Stimulated activated naive CD4-positive, alpha-beta T cell treated with Interleukin-2 at 50 U/mL for 16 hours (primary cell): ENCODE measurements at regions not wholly inside any gene's neighbourhood (a gene's known extent, or its start where the extent isn't known, plus 50 kb on each side); places are given as distances from the start of the nearest gene placed in this dataset.
"Not testable (repeated sequence)": the region's sequence is repeated elsewhere in the genome, so short reads cannot be mapped to it uniquely, and the experiment has no call there.

Source experiments
- DNase-seq: peaks from one replicate; lab custom pipeline; 2025; lab: John Stamatoyannopoulos, UW

DNA sequence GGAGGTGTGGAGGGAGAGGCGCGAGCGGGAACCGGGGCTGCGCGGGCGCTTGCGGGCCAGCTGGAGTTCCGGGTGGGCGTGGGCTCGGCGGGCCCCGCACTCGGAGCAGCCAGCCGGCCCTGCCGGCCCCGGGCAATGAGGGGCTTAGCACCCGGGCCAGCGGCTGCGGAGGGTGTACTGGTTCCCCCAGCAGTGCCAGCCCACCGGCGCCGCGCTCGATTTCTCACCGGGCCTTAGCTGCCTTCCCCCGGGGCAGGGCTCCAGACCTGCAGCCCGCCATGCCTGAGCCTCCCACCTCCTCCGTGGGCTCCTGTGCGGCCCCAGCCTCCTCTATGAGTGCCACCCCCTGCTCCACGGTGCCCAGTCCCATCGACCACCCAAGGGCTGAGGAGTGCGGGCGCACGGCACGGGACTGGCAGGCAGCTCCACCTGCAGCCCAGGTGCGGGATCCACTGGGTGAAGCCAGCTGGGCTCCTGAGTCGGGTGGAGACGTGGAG is 141.4 kb downstream of the SPRY1 start:
- not testable (repeated sequence) for DNase-seq

DNA sequence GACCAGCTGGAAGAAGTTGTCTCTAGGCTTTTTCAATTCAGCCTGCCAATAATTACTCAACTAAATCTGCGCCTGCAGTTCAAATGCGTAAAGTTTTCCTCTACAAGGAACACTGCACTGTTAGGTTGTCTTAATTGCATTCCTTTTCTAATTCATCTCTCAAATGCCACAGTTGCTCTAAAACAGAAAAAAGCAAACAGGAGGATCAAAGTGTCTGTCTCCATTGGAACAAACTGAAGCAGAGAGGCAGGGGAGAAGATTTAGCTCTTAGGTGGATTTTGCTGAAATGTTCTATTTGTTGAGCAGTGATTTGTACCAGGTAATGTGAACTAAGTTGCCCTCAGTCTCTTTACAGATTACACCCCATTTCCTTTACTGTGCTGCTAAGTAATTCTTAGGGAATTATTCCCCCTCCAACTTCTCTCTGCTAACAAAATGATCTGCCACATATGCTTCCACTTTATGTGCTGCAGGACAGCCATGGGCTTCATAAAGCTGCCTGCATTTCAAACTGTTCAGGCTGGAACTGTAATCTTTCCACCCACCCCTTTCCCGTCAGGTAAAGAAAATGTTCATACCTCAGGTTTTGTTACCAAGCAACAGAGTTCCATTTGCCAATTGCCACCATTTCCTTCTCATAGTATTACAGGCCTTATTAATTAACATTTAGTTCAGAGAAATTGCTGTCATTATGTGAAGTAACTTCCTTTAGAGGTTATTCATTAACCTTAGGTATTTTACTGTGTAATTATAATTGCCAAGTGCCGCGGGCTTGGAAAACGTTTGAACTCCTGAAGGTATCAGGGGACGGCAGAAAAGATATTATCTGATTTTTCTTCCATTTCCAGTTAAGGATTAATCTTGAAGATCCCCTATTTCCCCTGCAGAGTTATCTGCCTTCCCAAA is 149.3 kb downstream of the SPRY1 start:
- DNase-seq, result no peak

DNA sequence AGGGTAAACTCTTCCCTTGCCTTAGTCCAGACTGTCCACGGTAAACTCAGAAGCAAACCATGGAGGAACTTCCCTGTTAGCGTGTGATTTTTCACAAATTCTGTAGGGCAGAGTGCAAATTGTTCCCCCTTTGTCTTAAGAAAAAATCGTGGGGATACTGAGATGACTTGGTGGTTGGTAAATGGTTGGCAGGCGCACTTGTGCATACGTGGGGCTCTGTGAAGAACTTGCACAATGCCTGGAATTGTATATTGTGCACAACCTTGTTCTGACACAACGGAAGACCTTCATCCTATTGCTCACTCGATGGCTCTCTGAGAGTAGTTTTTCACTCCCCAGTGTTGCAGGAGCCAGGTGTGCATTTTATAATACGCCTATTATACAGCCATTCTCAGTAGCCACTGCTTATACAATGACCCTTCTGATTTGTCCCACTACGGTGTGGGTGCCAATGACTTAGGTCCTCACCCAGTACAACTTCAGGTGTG is 150.0 kb downstream of the SPRY1 start:
- DNase-seq, result no peak

DNA sequence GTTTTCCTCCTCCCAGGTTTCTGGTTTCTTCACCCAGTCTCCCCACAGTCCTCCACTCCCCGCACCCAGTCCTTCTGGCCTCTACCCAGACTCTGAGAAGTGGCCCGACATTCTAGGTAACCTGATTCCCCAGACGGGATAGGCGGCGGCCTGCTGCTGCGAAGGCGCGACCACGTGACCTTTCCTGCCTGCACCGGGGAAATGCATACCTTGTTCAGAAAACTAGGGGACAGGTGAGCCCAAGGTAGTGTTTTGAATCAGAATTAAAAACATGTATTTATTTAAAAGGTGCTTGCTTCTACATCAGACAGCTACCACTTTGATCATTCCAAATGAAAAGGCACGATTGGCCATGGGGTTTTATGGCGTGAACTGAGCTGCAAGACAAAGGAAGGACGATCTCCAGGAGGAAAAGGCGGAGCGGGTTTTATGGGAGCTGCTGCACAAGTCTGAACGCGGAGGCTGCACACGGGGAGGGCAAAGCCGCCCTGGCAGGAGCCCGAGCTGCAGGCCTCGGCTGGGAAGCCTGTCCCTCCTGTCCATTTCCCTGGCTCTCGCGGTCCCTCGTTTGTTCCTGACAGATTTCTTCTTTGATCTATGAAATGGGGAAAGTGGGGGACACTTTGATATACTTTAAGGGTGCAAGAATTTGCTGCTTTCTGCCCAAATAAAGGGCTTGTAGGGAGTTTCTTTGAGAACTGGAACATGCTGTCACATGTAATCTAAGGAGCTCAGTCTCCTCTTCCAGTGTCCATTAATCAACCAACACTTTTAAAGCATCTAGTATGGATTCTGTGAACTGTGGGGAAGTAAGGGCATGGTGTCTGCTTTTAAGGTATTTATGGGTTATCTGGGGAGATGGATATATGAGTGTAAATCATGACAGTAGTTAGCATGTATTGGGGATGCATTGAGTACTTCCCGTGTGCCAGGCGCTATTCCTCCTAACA is 150.9 kb downstream of the SPRY1 start:
- DNase-seq, result no peak

DNA sequence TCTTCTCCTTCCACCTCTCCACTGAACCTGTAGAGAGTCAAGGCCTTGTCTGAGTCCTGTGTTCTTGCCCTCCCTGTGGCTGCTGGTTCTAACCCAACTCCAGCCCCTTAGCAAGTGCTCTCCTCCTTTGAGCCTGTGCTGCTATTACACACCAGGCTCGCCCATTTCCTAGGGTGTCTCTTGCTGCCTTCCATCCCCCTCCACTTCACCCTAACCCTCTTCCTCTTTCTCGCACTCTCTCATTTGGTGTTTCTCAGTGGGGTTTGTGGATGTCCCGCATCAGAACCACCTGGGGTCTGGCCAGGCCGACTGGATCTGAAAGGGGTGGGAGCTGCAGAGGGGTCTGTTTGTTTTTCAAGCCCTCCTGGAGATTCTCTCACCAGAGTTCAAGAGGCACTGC is 156.7 kb downstream of the SPRY1 start:
- no peak for DNase-seq

DNA sequence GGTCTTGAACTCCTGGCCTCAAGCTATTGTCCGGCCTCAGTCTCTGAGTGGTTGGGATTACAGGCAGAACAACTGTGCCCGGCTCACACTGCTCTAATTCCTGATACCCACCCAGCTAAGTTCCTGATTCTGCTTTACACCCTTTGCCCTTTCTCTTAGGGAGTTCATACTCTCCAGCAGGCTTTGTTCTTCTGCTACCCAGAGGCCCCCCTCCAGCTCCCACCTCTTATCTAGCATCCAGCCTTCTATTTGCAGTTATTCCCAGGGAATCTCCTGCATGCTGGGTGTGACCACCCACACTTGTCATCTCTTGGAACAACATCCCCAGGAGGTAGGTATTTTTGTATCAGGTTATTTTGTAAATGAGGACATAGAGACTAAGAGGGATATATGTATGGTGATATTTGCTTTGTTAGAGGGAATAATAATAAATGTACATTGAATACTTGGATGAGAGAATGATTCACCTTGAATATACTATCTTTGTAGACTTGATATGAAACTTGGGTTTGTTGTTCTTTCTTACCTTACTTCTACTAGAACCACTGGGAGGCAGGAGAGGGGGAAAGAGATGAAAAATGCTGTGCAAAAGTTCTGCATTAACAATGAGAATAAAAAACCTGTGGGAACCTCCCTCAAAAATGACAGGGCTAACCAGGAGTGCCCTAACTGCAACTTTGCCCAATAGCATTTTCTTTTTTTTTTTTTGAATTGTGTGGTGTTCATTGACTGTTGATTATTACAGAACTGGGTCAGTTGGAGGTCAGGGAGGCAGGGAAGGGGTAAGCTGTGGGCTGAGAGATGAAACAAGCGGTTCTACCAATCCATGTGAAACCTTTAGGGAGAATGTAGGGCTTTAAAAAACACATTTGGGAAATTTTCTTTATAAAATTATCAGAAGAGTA is 157.4 kb downstream of the SPRY1 start:
- DNase-seq, result no peak

DNA sequence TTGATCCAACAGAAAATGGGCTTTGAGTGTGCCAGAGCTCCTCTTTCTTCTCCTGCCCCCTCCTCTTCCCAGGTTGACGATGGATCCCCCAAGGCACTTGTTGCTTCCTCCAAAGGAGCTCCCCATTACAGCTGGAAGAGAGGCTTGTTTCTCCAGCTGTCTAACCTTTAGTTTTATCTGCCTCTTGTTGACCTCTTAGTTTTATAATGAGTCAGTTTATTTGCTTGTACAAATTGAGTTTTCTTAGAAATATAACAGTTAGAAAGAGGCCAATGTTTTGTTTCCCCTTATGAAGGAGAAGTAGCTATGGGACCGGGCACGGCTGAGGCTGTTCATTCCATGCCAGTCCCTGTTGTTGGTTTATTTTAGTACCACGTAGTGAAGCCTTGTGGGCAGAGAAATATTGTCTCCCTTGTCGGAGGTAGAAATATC is 158.2 kb downstream of the SPRY1 start:
- no peak for DNase-seq

DNA sequence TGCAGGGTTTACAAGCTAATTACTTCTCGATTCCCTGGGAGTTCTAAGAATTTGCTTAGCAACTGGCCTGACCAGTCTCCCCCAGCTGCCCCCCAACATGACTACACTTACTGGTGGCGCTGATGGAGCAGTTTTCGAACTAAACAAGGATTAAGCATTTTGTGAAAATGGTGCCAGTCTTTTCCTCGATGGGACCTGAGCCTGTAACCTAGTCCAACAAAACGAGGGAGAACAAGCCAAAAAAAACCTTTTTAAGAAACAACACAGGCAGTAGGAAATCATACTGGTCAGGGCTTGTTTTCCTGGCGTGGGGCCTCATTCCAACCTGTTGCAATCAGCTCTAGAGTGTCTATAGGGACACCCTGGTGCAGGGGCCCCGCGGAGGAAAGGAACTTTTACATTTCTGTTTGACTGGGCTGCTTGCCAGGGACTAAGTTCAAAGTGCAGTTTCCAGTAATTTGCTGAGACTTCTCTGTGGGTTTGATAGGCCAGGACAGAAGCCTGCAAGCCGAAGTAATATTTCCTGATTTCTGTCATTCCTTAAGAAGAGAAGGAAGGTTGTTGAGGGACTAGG is 158.7 kb downstream of the SPRY1 start:
- DNase-seq, result no peak

DNA sequence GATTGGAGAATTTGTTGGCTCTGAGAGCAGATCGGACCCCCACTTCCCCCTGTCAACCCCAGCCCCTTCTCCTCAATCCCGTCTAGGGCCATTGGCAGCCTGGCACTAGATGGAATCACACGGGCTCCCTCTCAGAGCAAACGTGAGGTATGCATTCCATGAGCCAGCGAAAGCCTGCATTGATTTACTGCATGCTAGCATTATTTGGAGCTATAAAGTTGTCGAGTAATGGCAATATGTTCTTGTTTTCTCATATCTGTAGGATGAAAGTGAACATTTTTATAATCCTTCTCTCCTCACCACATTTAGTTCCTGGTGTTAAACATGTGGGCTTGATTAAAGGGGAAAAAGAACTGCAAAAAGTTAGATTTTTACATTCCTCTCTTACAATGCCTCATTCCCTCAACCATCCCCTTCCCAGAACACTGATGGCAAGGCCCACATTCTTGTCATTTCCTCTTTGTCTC is 159.2 kb downstream of the SPRY1 start:
- no peak for DNase-seq

DNA sequence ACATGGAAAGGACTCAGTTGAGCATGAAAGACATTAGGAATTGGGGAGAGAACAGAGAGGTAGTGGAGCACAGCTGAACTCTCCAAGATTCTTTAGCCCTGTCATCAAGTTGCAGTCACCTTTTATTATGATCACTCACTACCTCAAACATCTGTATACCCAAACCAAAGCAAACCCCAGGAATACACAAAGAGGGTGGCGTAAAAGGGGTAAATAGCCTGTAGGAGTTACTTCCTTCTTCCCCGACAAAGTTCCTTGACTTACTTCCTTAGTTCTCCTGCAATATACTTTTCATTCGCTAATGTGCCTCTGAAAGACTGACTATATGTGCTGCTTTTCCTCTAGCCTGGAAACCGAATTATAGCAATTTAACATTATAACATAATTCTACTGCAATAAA is 159.9 kb downstream of the SPRY1 start:
- no peak for DNase-seq

DNA sequence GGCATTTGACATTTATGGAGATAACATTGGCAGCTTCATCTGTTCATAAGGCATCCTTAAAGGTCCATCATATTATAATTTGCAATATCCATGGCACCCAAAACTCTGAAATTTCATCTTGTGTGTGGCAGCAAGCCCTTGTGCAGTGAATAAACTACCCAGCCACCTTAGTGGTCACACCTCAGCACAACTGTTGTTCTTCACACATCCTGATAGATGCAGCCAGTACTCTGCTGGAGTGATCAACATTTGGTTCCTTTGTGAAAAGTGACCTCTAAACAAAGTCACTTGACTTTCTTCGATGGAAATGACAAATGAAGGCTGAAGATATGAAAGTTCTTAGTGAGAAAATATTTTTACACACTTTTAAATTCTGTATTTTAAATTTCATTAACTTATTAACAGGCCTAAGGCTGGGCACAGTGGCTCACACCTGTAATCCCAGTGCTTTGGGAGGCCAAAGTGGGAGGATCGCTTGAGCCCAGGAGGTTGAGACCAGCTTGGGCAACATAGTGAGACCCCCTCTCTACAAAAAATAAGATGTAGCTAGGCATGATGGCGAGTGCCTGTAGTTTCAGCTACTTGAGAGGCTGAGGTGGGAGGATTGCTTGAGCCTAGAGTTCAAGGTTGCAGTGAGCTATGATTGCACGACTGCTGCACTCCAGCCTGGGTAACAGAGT is 161.4 kb downstream of the SPRY1 start:
- DNase-seq, result no peak

DNA sequence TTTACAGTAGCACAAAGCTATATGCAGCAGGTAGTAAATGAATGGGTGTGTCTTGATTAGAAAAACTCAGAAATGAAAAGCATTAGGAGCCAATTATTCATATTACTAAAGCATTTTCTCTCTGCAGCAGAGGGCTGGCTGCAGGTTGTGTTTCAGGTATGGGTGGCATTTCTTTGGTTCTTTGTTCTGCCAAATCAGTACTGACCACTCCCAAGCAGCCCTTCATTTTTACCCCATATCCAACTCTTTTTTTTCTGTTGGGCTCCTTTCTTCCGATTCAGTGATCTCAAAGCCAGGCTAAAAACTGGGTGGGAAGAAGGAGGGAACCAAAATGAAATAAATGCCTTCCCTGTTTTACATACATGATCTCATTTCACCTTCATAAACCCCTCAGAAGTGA is 162.3 kb downstream of the SPRY1 start:
- no peak for DNase-seq

DNA sequence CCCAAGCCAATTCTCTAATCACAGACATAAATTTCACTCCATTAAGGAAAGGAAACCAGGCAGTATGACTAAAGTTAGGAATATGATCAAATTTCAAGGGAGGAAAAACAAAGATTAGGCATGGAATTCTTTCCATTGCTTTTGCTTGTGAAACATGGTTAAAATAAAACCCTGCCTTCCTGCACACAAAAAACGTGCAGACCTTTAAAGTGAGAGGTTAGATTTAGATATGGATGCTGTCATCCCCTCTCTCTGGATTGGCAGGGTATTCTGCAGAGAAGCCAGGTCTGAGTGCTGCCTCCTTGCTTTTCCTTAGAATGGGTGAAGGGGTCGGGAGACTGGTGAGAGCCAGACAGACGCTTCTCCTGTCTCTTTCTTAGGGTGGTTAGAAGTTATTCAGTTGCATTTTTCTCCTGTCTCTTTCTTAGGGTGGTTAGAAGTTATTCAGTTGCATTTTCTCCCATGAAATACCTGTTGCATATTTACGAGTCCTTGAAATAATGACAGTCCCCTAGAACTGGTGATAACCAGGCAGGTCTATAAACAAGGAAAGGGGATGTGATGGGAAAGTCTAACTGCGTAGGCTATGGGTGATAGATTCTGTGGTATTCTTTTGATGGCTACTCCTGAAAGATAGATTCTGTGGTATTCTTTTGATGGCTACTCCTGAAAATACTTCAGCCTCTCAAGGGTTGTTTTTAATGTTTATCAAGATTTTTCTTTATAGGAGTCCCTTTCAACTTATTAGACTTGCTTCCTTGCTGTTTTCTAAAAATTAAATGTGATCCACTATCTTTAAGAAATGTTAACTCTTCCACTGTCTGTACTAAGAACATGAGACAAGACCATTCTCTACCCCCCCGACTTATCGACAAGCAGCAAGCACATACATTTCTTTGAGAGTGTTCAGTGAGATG is 163.6 kb downstream of the SPRY1 start:
- no peak for DNase-seq

DNA sequence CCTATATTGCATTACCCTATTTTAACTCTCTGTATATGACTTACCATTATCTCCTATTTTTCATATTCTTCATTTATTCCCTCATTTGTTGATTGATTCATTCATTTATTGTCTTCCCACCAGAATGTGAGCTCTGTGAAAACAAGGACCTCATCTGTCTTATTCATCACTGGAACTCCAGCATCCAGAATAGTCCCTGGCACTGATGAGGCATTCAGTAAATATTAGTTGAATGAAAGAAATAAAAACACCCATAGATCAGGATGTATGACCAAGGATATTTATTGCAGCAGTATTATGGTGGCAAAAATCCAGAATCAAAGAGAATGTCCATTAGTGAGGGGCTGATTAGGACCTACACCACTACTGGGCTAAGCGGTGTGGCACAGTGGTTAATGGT is 164.9 kb downstream of the SPRY1 start:
- DNase-seq, result no peak

DNA sequence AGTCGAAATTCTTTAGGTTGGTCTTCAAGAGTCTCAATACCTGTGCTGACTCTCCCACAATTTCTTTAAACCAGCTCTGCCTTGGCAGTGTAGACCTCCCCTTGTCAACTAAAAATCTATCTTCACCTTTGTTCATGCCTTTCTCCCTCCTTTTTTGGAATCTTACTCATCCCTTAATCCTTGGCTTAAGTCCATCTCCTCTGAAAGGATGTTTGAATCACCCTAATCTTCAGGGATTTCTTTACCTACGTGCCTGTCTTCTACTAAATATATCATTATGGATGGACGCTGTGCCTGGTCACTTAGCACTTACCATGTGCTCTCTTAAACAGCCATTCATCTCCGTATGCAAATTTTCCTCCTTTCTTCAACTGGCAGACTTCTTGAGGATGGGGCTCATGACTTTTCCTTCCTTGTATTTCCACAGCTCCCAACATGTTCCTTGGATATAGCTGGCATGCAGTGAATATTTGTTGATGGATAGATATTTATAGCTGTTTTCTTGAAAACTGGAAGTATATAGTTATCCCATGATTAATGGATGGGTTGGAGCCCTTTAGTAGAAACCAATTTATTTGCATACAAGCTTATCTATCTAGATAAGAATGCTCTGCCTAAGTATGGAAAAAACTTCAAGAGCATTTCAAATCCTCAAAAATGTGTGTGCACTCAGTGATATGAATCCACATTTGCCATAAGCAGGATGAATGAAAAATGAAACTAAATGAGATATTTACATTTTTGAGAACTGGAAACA is 166.6 kb downstream of the SPRY1 start:
- no peak for DNase-seq

DNA sequence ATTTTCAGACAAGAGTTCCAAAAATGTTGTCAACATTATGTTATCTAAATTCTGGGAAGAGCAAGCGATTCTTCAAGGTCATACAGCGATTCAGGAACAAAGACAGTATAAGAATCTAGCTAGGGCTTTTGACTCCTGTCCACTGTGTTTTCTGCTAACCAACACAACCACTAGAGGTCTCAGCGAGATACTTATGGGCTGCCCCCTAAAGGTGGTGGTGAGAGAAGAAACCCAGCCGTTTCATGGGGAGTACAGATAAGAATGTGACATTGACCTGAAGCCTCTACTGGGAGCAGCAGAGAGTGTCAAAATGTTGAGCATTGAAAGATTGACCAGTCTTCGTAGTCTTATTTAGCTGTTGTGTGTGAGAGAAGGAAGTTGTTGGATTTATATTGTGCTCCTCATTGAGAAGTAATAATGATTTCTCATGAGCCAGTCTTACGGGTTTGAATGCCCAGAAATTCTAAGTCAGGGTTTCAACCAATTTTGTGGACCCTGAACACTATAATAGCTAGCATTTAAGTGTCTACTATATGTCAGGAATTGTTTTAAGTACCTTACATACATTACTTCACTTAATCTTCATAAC is 168.3 kb downstream of the SPRY1 start:
- DNase-seq, result no peak

DNA sequence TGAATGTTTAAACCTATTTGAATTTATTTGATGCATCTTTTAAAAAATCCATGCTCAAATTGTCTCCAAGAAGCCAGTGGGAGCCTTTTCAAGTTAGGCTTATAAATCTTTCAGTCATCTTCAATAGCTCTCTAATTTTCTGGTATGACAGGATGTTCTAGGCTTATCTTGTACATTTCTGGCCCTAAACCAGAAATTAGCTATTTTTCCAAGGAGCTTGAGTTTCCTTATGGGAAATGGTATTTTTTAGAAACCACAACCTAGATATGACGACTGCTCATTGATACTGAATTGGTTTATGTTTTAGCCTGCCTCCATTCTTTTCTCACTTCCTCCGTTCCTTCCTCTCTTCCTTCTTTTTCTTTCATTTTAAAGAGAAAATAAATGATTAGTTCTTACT is 172.3 kb downstream of the SPRY1 start:
- DNase-seq, result no peak

DNA sequence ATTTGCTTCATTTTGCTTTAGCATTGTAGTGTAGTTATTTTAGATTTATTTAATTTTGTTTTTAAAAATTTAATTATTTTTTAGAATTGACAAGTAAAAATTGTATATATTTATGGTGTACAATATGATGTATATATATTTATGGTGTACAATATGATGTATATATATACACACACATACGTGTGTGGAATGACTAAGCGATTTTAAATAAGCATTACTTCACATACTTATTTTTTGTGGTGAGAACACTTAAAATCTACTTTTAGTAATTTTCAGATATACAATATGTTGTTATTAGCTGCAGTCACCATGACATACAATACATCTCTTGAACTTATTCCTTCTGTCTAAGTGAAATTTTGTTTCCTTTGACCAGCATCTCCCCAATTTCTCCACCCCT is 172.9 kb downstream of the SPRY1 start:
- DNase-seq, result no peak
